Loucy (cell line): ENCODE measurements at regions not wholly inside any gene's neighbourhood (a gene's known extent, or its start where the extent isn't known, plus 50 kb on each side); places are given as distances from the start of the nearest gene placed in this dataset.

ENCODE experiments used
- H2AFZ ChIP-seq: fragments of 200-600 bp; sonication (generic); 2 replicates; pipeline ENCODE4 v1.6.0; 2016; ENCODE audit warnings: antibody characterized with exemption, mild to moderate bottlenecking, low read length, moderate library complexity
- H3F3A ChIP-seq: fragments of 200-600 bp; 2 replicates; pipeline ENCODE4 v1.6.0; 2016; ENCODE audit warnings: antibody characterized with exemption, low read depth, mild to moderate bottlenecking
- H3K27me3 ChIP-seq: fragments of 200-600 bp; sonication (generic); 2 replicates; pipeline ENCODE4 v1.6.1; 2014; ENCODE audit warnings: low read length, mild to moderate bottlenecking; ENCODE audit not compliant: insufficient read depth, poor library complexity, severe bottlenecking
- H3K36me3 ChIP-seq: fragments of 200-600 bp; sonication (generic); 2 replicates; pipeline ENCODE4 v1.6.1; 2016; ENCODE audit warnings: low read length; ENCODE audit not compliant: insufficient read depth
- H3K4me1 ChIP-seq: fragments of 200-600 bp; sonication (generic); 2 replicates; pipeline ENCODE4 v1.5.1; 2014; ENCODE audit warnings: low read length, mild to moderate bottlenecking; ENCODE audit not compliant: insufficient read depth, poor library complexity, severe bottlenecking
- H3K4me2 ChIP-seq: fragments of 200-600 bp; sonication (generic); 2 replicates; pipeline ENCODE4 v1.6.0; 2014; ENCODE audit warnings: antibody characterized with exemption, low read length, low read depth, mild to moderate bottlenecking; ENCODE audit not compliant: poor library complexity, severe bottlenecking
- H3K4me3 ChIP-seq: fragments of 200-600 bp; sonication (generic); 2 replicates; pipeline ENCODE4 v1.5.1; 2014; ENCODE audit warnings: low read length, mild to moderate bottlenecking, mixed read lengths; ENCODE audit not compliant: poor library complexity, severe bottlenecking
- H3K79me2 ChIP-seq: fragments of 200-600 bp; sonication (generic); 2 replicates; pipeline ENCODE4 v1.6.1; 2014; ENCODE audit warnings: low read length; ENCODE audit not compliant: insufficient read depth
- H3K9ac ChIP-seq: fragments of 200-600 bp; sonication (generic); 2 replicates; pipeline ENCODE4 v1.6.0; 2014; ENCODE audit warnings: mild to moderate bottlenecking, low read depth, low read length, moderate library complexity; ENCODE audit not compliant: poor library complexity, severe bottlenecking
- H3K9me2 ChIP-seq: fragments of 200-600 bp; sonication (generic); replicated peaks from 2 replicates; pipeline ENCODE4 v1.6.1; 2016; ENCODE audit warnings: low read depth, low read length, mixed read lengths
- H3K9me3 ChIP-seq: fragments of 200-600 bp; sonication (generic); 2 replicates; pipeline ENCODE4 v1.6.1; 2014; ENCODE audit warnings: mild to moderate bottlenecking, antibody characterized with exemption, low read length, low read depth; ENCODE audit not compliant: insufficient read depth
- H4K20me1 ChIP-seq: fragments of 200-600 bp; sonication (generic); 2 replicates; pipeline ENCODE4 v1.6.0; 2014; ENCODE audit warnings: antibody characterized with exemption, low read length, mild to moderate bottlenecking; ENCODE audit not compliant: insufficient read depth, poor library complexity, severe bottlenecking
- CTCF ChIP-seq: fragments of 200-600 bp; sonication (generic); conservative IDR thresholded peaks from 2 replicates; pipeline ENCODE4 v1.5.1; 2014; ENCODE audit warnings: mild to moderate bottlenecking, antibody characterized with exemption, low read length
- EZH2phosphoT487 ChIP-seq: fragments of 200-600 bp; IDR thresholded peaks from 2 replicates; pipeline ENCODE4 v1.6.1; 2018; ENCODE audit warnings: antibody characterized with exemption, mild to moderate bottlenecking, moderate library complexity, borderline replicate concordance

- Histone ChIP-seq H2AFZ (no peak overlapping the region), H3K9ac (no peak overlapping the region), H3K9me3 (no peaks in the 10 kb centered on the region), H4K20me1 (no peaks in the 10 kb centered on the region), H3K79me2 (no peaks in the 10 kb centered on the region), H3K36me3 (no peaks in the 10 kb centered on the region), H3K4me3 (no peak overlapping the region), H3F3A (no peaks in the 10 kb centered on the region), H3K4me2 (no peak overlapping the region), H3K4me1 (peaks cover 8% of the 10 kb centered on the region), H3K9me2 (no peaks in the 10 kb centered on the region), H3K27me3 (no peaks in the 10 kb centered on the region)
- no peak for TF ChIP-seq EZH2phosphoT487
- TF ChIP-seq CTCF: no peak
Measured at GRCh38 chr9:109966643-109967368, 186.8 kb downstream of the PALM2AKAP2 start.

GRCh38 chr9:109967651-109968642, 187.9 kb downstream of the PALM2AKAP2 start:
- Histone ChIP-seq H3K4me3 (no peak overlapping the region), H3K4me2 (no peak overlapping the region), H3F3A (no peaks in the 10 kb centered on the region), H3K9me3 (no peaks in the 10 kb centered on the region), H2AFZ (no peak overlapping the region), H3K4me1 (peaks cover 8% of the 10 kb centered on the region), H3K9ac (no peak overlapping the region), H3K27me3 (no peaks in the 10 kb centered on the region), H3K9me2 (no peaks in the 10 kb centered on the region), H3K79me2 (no peaks in the 10 kb centered on the region), H4K20me1 (no peaks in the 10 kb centered on the region), H3K36me3 (no peaks in the 10 kb centered on the region)
- TF ChIP-seq CTCF (no peak), EZH2phosphoT487 (no peak)

- Histone ChIP-seq H3K27me3 (no peaks in the 10 kb centered on the region), H2AFZ (no peak overlapping the region), H3K4me2 (no peak overlapping the region), H3F3A (no peaks in the 10 kb centered on the region), H3K9me2 (no peaks in the 10 kb centered on the region), H3K9ac (no peak overlapping the region), H4K20me1 (no peaks in the 10 kb centered on the region), H3K9me3 (no peaks in the 10 kb centered on the region), H3K36me3 (no peaks in the 10 kb centered on the region), H3K4me1 (peaks cover 8% of the 10 kb centered on the region), H3K4me3 (no peak overlapping the region), H3K79me2 (no peaks in the 10 kb centered on the region)
- TF ChIP-seq EZH2phosphoT487 (no peak), CTCF (peak; percentile 29; the same call in 1 of the 2 replicates)
Measured at GRCh38 chr9:109969011-109969410, 189.0 kb downstream of the PALM2AKAP2 start.
